Glomerular endothelial cell (primary cell): ENCODE measurements at regions not wholly inside any gene's neighbourhood (a gene's known extent, or its start where the extent isn't known, plus 50 kb on each side); places are given as distances from the start of the nearest gene placed in this dataset.

Experiments used
- DNase-seq: peaks from one replicate; pipeline ENCODE4 v3.0.0-alpha.2; 2011; ENCODE audit warnings: low read depth, low spot score; ENCODE audit errors: extremely low read depth

- no peak for DNase-seq
Observed at GRCh38 chr21:35417762-35418161, 368.7 kb upstream of the RUNX1 start.

- no peak for DNase-seq
Observed at GRCh38 chr21:35416866-35417489, 367.9 kb upstream of the RUNX1 start.

GRCh38 chr21:35414507-35415139 lies 365.5 kb upstream of the RUNX1 start:
- DNase-seq, result no peak

GRCh38 chr21:35414056-35414455 lies 365.0 kb upstream of the RUNX1 start:
- no peak for DNase-seq

GRCh38 chr21:35412231-35412630 lies 363.1 kb upstream of the RUNX1 start:
- no peak for DNase-seq

- no peak for DNase-seq
Observed at GRCh38 chr21:35411434-35411833, 362.3 kb upstream of the RUNX1 start.

GRCh38 chr21:35410656-35411055 lies 361.6 kb upstream of the RUNX1 start:
- no peak for DNase-seq

GRCh38 chr21:35410123-35410522 lies 361.0 kb upstream of the RUNX1 start:
- DNase-seq, result no peak

GRCh38 chr21:35408401-35408800 lies 359.3 kb upstream of the RUNX1 start:
- no peak for DNase-seq

GRCh38 chr21:35406635-35407034 lies 357.5 kb upstream of the RUNX1 start:
- no peak for DNase-seq

GRCh38 chr21:35405981-35406380 lies 356.9 kb upstream of the RUNX1 start:
- DNase-seq, result no peak

- no peak for DNase-seq
Observed at GRCh38 chr21:35404247-35404646, 355.1 kb upstream of the RUNX1 start.

GRCh38 chr21:35402061-35402460 lies 353.0 kb upstream of the RUNX1 start:
- DNase-seq, result no peak

- DNase-seq, result no peak
Observed at GRCh38 chr21:35401476-35401875, 352.4 kb upstream of the RUNX1 start.

GRCh38 chr21:35400233-35400939 lies 351.3 kb upstream of the RUNX1 start:
- DNase-seq, result no peak

- no peak for DNase-seq
Observed at GRCh38 chr21:35399706-35400105, 350.6 kb upstream of the RUNX1 start.

- DNase-seq, result no peak
Observed at GRCh38 chr21:35399002-35399530, 350.0 kb upstream of the RUNX1 start.

- DNase-seq, result no peak
Observed at GRCh38 chr21:35398346-35398982, 349.4 kb upstream of the RUNX1 start.

GRCh38 chr21:35397781-35398180 lies 348.7 kb upstream of the RUNX1 start:
- no peak for DNase-seq

- no peak for DNase-seq
Observed at GRCh38 chr21:35396655-35397054, 347.6 kb upstream of the RUNX1 start.

GRCh38 chr21:35395728-35396127 lies 346.6 kb upstream of the RUNX1 start:
- no peak for DNase-seq
